H4 (cell line): ENCODE measurements at regions not wholly inside any gene's neighbourhood (a gene's known extent, or its start where the extent isn't known, plus 50 kb on each side); places are given as distances from the start of the nearest gene placed in this dataset.
A peak's percentile ranks its signal among the peaks of the same experiment; 100 is the strongest.

Experiments used
- DNase-seq: peaks from one replicate; pipeline ENCODE4 v3.0.0-alpha.2; 2015; ENCODE audit warnings: low spot score

- DNase-seq: no peak
These were observed 145.1 kb upstream of the CNTN4 start for GRCh38 chr3:1953536-1953935.

GRCh38 chr3:1954632-1955031, 144.0 kb upstream of the CNTN4 start:
- DNase-seq: no peak

- DNase-seq: no peak
These were observed 143.5 kb upstream of the CNTN4 start for GRCh38 chr3:1955170-1955569.

DNA sequence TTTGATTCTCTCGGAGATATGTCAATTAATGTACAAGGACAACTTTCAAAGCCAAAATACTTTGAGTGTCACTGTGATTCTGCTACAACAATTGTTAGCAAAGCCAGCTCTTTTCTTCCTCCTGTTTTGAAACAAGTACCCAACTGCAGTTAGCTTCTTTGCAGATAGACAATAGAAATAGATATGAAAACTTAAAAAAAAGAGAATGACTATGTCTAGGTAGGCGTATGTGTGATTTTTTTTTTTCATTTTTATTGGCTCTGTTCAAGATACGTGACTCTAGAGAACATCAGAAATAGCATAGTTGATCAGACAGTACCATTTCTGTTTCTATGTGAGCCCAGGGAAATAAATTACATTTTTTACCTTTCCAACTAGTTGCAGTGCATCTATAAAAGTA, 142.9 kb upstream of the CNTN4 start:
- DNase-seq: no peak

DNA sequence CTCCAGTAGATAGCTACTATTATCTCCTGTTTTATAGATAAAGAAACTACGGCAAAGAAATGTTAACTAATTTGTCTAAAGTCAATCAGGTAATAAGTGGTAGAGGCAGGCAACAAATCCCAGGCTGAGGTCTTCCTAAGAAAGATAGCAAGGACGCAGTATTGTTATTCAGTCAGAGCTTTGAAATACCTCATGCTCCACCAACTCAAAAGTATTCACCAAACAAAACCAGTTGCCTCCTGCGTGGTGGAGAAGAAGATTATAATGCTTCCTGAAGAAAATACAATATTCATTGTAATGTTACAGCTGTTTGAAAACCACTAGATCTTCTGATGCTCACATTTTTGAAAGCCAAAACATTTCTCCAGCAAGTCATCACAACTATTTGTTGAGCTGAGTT, 138.2 kb upstream of the CNTN4 start:
- DNase-seq: no peak

- DNase-seq: no peak
These were observed 136.1 kb upstream of the CNTN4 start for GRCh38 chr3:1962396-1963088.

GRCh38 chr3:1963896-1964295, 134.8 kb upstream of the CNTN4 start:
- no peak for DNase-seq

GRCh38 chr3:1967525-1967924, 131.1 kb upstream of the CNTN4 start:
- no peak for DNase-seq

DNA sequence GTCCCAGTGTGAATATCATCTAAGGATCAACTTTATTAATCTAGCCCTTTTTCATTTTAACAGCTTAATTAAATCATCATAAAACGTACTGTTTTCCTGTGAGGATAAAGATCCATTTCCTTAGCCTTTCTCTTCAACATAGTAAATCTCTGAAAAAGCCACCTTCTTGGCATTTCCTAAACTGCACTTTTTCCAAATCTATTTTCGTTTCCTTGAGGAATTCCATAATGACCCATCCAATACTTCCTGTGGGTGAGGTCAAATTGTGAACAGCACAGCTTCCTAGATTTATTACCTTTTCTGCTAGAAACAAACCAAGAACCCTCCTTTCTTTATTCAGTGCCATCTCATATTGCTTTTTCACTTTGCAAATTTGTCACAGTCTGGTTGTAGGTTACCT, 129.4 kb upstream of the CNTN4 start:
- peak; percentile 5 for DNase-seq

DNA sequence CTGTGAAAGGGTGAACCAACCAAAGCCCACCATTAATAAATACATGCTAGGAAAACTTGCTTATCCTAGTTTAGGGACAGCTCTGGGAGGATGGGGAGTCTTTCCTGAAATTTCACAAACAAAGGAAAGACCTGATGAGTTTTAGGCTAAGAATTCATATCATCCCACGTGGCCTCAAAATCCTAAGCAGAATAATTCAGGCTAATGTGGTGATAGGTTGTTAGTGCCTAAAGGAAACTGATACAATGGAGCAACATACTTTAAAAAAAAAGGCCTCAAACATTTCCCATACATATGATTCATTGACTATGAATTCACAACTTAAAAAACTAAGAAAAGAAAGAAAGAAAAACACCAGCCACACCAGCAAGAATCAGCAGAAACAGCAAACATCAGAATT, 126.9 kb upstream of the CNTN4 start:
- no peak for DNase-seq

- no peak for DNase-seq
These were observed 118.6 kb upstream of the CNTN4 start for GRCh38 chr3:1979961-1980615.

- peak; percentile 55 for DNase-seq
These were observed 110.7 kb upstream of the CNTN4 start for GRCh38 chr3:1987980-1988379.

GRCh38 chr3:1998739-1999138, 99.9 kb upstream of the CNTN4 start:
- DNase-seq: no peak

- DNase-seq: no peak
These were observed 97.2 kb upstream of the CNTN4 start for GRCh38 chr3:2001306-2002108.

DNA sequence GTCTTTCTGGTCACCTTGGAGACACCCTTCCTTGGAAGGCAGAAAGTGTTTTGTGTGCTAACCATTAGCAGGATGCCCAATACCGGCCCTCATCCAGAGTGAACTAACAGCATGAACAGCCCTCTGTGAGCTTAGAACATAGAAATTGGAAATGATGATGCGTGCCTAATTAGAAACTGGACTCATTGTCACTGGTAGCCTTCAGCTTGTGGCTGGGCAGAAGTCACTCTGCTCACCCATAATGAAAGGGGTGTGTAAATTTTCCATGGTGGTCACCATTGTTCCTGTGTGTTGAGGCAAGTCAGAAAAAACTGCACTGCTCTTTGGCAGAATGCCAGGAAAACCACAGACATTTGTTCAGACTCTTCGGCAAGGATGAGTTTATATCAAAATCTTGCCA, 74.7 kb upstream of the CNTN4 start:
- peak; percentile 48 for DNase-seq

DNA sequence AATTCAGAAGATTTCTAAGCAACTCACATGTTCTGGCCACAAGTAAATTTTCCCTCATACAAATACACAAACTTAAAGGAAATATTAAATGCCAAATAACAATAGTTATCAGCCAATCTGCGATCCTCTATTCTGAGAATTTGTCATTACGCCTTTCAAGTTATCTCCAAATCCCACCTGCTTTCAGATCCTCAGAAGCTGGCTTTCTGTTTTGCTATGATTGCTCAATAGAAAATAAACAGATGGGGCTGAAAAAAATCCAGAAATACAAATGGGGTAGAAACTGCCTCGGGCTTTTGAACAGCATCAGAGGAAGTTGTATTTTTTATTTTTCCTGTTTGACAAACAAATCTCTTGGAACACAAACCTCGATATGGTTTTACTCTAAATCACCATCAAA, 74.0 kb upstream of the CNTN4 start:
- DNase-seq: no peak

DNA sequence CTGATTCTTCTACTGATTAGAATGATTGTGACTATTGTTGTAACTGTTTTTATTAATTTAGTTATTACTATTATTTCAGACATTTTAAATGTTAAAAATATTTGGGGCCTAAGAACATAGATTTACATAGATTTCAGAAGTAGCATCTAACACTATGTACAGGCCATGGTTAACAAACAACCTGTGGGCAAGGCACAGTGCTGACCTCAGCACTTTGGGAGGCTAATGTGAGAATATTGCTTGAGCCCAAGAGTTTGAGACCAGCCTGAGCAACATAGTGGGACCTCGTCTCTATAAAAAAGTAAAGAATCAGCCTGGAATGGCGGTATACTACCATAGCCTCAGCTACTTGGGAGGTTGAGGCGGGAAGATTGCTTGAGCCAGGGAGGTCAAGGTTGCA, 69.1 kb upstream of the CNTN4 start:
- no peak for DNase-seq

DNA sequence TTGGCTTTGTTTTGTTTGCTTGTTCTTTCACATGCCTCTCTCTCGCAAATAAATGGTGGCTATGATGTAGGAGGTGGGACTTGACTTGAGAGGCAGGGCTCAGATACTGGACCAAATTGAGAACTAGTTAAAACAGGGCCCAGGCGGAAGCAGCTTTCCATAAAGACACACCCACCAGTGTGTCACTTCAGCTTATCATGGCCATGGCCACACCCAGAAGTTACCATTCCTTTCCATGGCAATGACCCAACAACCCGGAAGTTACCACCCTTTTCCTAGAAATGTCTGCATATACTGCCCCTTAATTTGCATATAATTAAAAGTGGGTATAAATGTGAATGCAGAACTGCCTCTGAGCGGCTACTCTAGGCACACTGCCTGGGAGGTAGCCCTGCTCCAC, 62.6 kb upstream of the CNTN4 start:
- DNase-seq: peak; percentile 15

- no peak for DNase-seq
These were observed 56.7 kb upstream of the CNTN4 start for GRCh38 chr3:2041931-2042330.
